ENCODE measurements at regions not wholly inside any gene's neighbourhood (a gene's known extent, or its start where the extent isn't known, plus 50 kb on each side); places are given as distances from the start of the nearest gene placed in this dataset.

DNA sequence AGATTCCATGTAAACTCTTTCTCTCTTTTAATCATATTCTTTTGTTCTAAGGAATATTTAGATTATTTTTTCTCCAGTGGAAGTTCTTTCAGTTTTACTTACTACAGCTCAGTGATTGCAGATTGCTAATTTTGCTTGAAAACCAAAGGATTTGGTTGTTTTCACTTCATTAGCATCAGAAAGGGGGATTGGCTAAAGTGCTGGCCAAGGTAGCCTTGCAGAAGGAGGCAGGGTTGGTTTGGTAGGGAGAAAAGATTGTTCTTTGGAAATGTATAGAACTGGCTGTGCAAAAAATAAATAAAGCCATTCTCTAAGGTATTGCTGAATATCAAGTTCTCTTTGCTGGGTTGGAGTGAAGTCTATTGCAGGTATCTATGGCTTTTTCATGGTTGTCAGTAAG is 92.6 kb downstream of the FAT3 start:
- TF ChIP-seq YY1 (IDR thresholded peaks at IDR 0.05) (no peak), JUND (IDR thresholded peaks at IDR 0.05) (no peak), TAF1 (conservative IDR thresholded peaks at IDR 0.05) (no peak), RXRA (IDR thresholded peaks at IDR 0.05) (no peak), FOXA1 (IDR thresholded peaks at IDR 0.05) (no peak), GABPA (IDR thresholded peaks at IDR 0.05 in 1 of 2, conservative IDR thresholded peaks at IDR 0.05 in 1 of 2) (no peak), HNF4A (conservative IDR thresholded peaks at IDR 0.05) (no peak), EGR1 (IDR thresholded peaks at IDR 0.05; ENCODE audit: low read depth in 2 of 2) (no peak), FOXA2 (IDR thresholded peaks at IDR 0.05) (no peak)
- TF ChIP-seq, protein P1, sequence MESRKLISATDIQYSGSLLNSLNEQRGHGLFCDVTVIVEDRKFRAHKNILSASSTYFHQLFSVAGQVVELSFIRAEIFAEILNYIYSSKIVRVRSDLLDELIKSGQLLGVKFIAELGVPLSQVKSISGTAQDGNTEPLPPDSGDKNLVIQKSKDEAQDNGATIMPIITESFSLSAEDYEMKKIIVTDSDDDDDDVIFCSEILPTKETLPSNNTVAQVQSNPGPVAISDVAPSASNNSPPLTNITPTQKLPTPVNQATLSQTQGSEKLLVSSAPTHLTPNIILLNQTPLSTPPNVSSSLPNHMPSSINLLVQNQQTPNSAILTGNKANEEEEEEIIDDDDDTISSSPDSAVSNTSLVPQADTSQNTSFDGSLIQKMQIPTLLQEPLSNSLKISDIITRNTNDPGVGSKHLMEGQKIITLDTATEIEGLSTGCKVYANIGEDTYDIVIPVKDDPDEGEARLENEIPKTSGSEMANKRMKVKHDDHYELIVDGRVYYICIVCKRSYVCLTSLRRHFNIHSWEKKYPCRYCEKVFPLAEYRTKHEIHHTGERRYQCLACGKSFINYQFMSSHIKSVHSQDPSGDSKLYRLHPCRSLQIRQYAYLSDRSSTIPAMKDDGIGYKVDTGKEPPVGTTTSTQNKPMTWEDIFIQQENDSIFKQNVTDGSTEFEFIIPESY (IDR thresholded peaks at IDR 0.05), result no peak
- TF ChIP-seq, protein P2, sequence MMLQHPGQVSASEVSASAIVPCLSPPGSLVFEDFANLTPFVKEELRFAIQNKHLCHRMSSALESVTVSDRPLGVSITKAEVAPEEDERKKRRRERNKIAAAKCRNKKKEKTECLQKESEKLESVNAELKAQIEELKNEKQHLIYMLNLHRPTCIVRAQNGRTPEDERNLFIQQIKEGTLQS (IDR thresholded peaks at IDR 0.05), result no peak
- TF ChIP-seq, protein P3, sequence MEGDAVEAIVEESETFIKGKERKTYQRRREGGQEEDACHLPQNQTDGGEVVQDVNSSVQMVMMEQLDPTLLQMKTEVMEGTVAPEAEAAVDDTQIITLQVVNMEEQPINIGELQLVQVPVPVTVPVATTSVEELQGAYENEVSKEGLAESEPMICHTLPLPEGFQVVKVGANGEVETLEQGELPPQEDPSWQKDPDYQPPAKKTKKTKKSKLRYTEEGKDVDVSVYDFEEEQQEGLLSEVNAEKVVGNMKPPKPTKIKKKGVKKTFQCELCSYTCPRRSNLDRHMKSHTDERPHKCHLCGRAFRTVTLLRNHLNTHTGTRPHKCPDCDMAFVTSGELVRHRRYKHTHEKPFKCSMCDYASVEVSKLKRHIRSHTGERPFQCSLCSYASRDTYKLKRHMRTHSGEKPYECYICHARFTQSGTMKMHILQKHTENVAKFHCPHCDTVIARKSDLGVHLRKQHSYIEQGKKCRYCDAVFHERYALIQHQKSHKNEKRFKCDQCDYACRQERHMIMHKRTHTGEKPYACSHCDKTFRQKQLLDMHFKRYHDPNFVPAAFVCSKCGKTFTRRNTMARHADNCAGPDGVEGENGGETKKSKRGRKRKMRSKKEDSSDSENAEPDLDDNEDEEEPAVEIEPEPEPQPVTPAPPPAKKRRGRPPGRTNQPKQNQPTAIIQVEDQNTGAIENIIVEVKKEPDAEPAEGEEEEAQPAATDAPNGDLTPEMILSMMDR (IDR thresholded peaks at IDR 0.05; ENCODE audit: low read depth, low read length, missing input control), result no peak
- TF ChIP-seq, protein P4, sequence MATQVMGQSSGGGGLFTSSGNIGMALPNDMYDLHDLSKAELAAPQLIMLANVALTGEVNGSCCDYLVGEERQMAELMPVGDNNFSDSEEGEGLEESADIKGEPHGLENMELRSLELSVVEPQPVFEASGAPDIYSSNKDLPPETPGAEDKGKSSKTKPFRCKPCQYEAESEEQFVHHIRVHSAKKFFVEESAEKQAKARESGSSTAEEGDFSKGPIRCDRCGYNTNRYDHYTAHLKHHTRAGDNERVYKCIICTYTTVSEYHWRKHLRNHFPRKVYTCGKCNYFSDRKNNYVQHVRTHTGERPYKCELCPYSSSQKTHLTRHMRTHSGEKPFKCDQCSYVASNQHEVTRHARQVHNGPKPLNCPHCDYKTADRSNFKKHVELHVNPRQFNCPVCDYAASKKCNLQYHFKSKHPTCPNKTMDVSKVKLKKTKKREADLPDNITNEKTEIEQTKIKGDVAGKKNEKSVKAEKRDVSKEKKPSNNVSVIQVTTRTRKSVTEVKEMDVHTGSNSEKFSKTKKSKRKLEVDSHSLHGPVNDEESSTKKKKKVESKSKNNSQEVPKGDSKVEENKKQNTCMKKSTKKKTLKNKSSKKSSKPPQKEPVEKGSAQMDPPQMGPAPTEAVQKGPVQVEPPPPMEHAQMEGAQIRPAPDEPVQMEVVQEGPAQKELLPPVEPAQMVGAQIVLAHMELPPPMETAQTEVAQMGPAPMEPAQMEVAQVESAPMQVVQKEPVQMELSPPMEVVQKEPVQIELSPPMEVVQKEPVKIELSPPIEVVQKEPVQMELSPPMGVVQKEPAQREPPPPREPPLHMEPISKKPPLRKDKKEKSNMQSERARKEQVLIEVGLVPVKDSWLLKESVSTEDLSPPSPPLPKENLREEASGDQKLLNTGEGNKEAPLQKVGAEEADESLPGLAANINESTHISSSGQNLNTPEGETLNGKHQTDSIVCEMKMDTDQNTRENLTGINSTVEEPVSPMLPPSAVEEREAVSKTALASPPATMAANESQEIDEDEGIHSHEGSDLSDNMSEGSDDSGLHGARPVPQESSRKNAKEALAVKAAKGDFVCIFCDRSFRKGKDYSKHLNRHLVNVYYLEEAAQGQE (IDR thresholded peaks at IDR 0.05), result no peak
- Histone ChIP-seq H3K36me3 (ENCODE audit: control insufficient read depth in 4 of 4, insufficient read depth in 3 of 4, low read depth in 1 of 4, low read length in 3 of 4) (no peaks in the 10 kb centered on the region), H3K27ac (ENCODE audit: low read depth in 1 of 2, low read length in 2 of 2) (no peak overlapping the region), H3K27me3 (ENCODE audit: control insufficient read depth in 4 of 4, insufficient read depth in 4 of 4, low read length in 3 of 4) (no peaks in the 10 kb centered on the region), H3K4me3 (ENCODE audit: low read depth in 1 of 3, low read length in 3 of 3) (no peak overlapping the region), H3K4me1 (ENCODE audit: control insufficient read depth in 4 of 4, insufficient read depth in 4 of 4, low read length in 3 of 4) (no peaks in the 10 kb centered on the region), H3K9ac (ENCODE audit: low read depth in 1 of 2, low read length in 2 of 2) (no peak overlapping the region), H3K9me3 (ENCODE audit: control insufficient read depth in 4 of 4, low read length in 3 of 4) (no peaks in the 10 kb centered on the region)
- DNase-seq (ENCODE audit: low spot score), result no peak

DNA sequence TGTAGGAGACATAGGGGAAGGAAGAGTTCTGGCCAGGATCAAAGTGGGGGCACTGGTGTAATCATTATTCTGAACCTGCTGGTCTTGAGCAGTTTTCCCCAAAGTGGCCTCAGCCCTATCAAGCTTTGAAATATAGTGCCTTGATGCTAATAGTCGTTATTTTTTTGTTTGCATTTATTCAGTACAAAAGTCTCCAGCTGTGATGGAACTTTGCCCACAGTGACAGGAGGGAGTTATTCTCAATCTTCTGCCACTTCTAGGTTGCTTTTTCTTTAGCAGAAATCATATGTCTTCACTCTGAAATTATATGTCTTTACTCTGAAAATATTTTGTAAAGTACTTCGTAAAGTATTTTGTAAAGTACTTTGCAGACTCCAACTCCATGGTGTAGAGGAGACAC is 93.1 kb downstream of the FAT3 start:
- no peaks in the 10 kb centered on the region for H3K27me3 ChIP-seq (ENCODE audit: control insufficient read depth in 4 of 4, insufficient read depth in 4 of 4, low read length in 3 of 4)
- no peak overlapping the region for H3K9ac ChIP-seq (ENCODE audit: low read depth in 1 of 2, low read length in 2 of 2)
- H3K4me3 ChIP-seq (ENCODE audit: low read depth in 1 of 3, low read length in 3 of 3), result no peak overlapping the region
- no peaks in the 10 kb centered on the region for H3K9me3 ChIP-seq (ENCODE audit: control insufficient read depth in 4 of 4, low read length in 3 of 4)
- WGBS, result 48% methylated on average over 2 of the region's 2 CpGs
- no peaks in the 10 kb centered on the region for H3K4me1 ChIP-seq (ENCODE audit: control insufficient read depth in 4 of 4, insufficient read depth in 4 of 4, low read length in 3 of 4)
- H3K27ac ChIP-seq (ENCODE audit: low read depth in 1 of 2, low read length in 2 of 2), result no peak overlapping the region
- DNase-seq (ENCODE audit: low spot score), result no peak
- TF ChIP-seq TAF1 (conservative IDR thresholded peaks at IDR 0.05), result no peak
- no peak for TF ChIP-seq HNF4G (IDR thresholded peaks at IDR 0.05)
- TF ChIP-seq YY1 (IDR thresholded peaks at IDR 0.05), result no peak
- TF ChIP-seq SP1 (IDR thresholded peaks at IDR 0.05), result no peak
- TF ChIP-seq, protein P1 (IDR thresholded peaks at IDR 0.05), result no peak
- TF ChIP-seq HNF4A (conservative IDR thresholded peaks at IDR 0.05), result no peak
- TF ChIP-seq, protein P3 (IDR thresholded peaks at IDR 0.05; ENCODE audit: low read depth, low read length, missing input control), result no peak
- TF ChIP-seq, protein P5, sequence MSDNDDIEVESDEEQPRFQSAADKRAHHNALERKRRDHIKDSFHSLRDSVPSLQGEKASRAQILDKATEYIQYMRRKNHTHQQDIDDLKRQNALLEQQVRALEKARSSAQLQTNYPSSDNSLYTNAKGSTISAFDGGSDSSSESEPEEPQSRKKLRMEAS (IDR thresholded peaks at IDR 0.05), result no peak
- H3K36me3 ChIP-seq (ENCODE audit: control insufficient read depth in 4 of 4, insufficient read depth in 3 of 4, low read depth in 1 of 4, low read length in 3 of 4), result no peaks in the 10 kb centered on the region

Measured in liver (tissue), 8 donors.